ENCODE measurements at regions not wholly inside any gene's neighbourhood (a gene's known extent, or its start where the extent isn't known, plus 50 kb on each side); places are given as distances from the start of the nearest gene placed in this dataset.

GRCh38 chr11:11170352-11171084 lies 182.5 kb downstream of the CSNK2A3 start:
- no TSS peak for BruUV-seq (replicated peaks)
- intact Hi-C loops (cut with micrococcal nuclease; ENCODE audit: unreplicated experiment): no loop called here
- no peak for DNase-seq (ENCODE audit: low spot score)
- ChIA-PET POLR2A (ENCODE audit: low non-redundant PET) (no interaction called here), CTCF (no interaction called here)
- Histone ChIP-seq H3K27me3 (replicated peaks; ENCODE audit: insufficient read depth, low read depth, low read length, poor library complexity) (peaks cover 4% of the 10 kb centered on the region), H3K4me1 (ENCODE audit: insufficient read depth, low read length, poor library complexity, severe bottlenecking) (no peaks in the 10 kb centered on the region), H3K27ac (ENCODE audit: low read depth, low read length, poor library complexity, severe bottlenecking) (no peak overlapping the region), H3K9me3 (ENCODE audit: low read depth, low read length, poor library complexity, severe bottlenecking) (no peaks in the 10 kb centered on the region), H3K36me3 (ENCODE audit: insufficient read depth, low read length, poor library complexity, severe bottlenecking) (no peaks in the 10 kb centered on the region), H3K4me3 (ENCODE audit: low read depth, low read length, poor library complexity, severe bottlenecking) (no peak overlapping the region)
- TF ChIP-seq EZH2 (IDR thresholded peaks at IDR 0.05; ENCODE audit: borderline replicate concordance, low read depth, low read length, poor library complexity, severe bottlenecking) (no peak), CTCF (conservative IDR thresholded peaks at IDR 0.05; ENCODE audit: low read depth, low read length) (no peak)

- ChIA-PET POLR2A (ENCODE audit: low non-redundant PET) (no interaction called here), CTCF (no interaction called here)
- DNase-seq (ENCODE audit: low spot score): no peak
- no TSS peak for BruUV-seq (replicated peaks)
- no peak overlapping the region for H3K4me3 ChIP-seq (ENCODE audit: low read depth, low read length, poor library complexity, severe bottlenecking)
- H3K4me1 ChIP-seq (ENCODE audit: insufficient read depth, low read length, poor library complexity, severe bottlenecking): no peaks in the 10 kb centered on the region
- no peaks in the 10 kb centered on the region for H3K9me3 ChIP-seq (ENCODE audit: low read depth, low read length, poor library complexity, severe bottlenecking)
- peaks cover 4% of the 10 kb centered on the region for H3K27me3 ChIP-seq (replicated peaks; ENCODE audit: insufficient read depth, low read depth, low read length, poor library complexity)
- no peak for TF ChIP-seq EZH2 (IDR thresholded peaks at IDR 0.05; ENCODE audit: borderline replicate concordance, low read depth, low read length, poor library complexity, severe bottlenecking)
- H3K27ac ChIP-seq (ENCODE audit: low read depth, low read length, poor library complexity, severe bottlenecking): no peak overlapping the region
- intact Hi-C loops (cut with micrococcal nuclease; ENCODE audit: unreplicated experiment): no loop called here
- H3K36me3 ChIP-seq (ENCODE audit: insufficient read depth, low read length, poor library complexity, severe bottlenecking): no peaks in the 10 kb centered on the region
Measured at GRCh38 chr11:11169715-11170351, 183.2 kb downstream of the CSNK2A3 start.

GRCh38 chr11:11167806-11168205 lies 185.2 kb downstream of the CSNK2A3 start:
- ChIA-PET CTCF (no interaction called here), POLR2A (ENCODE audit: low non-redundant PET) (no interaction called here)
- H3K9me3 ChIP-seq (ENCODE audit: low read depth, low read length, poor library complexity, severe bottlenecking): no peaks in the 10 kb centered on the region
- H3K4me1 ChIP-seq (ENCODE audit: insufficient read depth, low read length, poor library complexity, severe bottlenecking): no peaks in the 10 kb centered on the region
- no peak for DNase-seq (ENCODE audit: low spot score)
- peaks cover 16% of the 10 kb centered on the region for H3K27me3 ChIP-seq (replicated peaks; ENCODE audit: insufficient read depth, low read depth, low read length, poor library complexity)
- TF ChIP-seq EZH2 (IDR thresholded peaks at IDR 0.05; ENCODE audit: borderline replicate concordance, low read depth, low read length, poor library complexity, severe bottlenecking): no peak
- TF ChIP-seq CTCF (conservative IDR thresholded peaks at IDR 0.05; ENCODE audit: low read depth, low read length): no peak
- no TSS peak for BruUV-seq (replicated peaks)
- no peaks in the 10 kb centered on the region for H3K36me3 ChIP-seq (ENCODE audit: insufficient read depth, low read length, poor library complexity, severe bottlenecking)
- H3K4me3 ChIP-seq (ENCODE audit: low read depth, low read length, poor library complexity, severe bottlenecking): no peak overlapping the region
- intact Hi-C loops (cut with micrococcal nuclease; ENCODE audit: unreplicated experiment): no loop called here
- no peak overlapping the region for H3K27ac ChIP-seq (ENCODE audit: low read depth, low read length, poor library complexity, severe bottlenecking)

- no TSS peak for BruUV-seq (replicated peaks)
- Histone ChIP-seq H3K27me3 (replicated peaks; ENCODE audit: insufficient read depth, low read depth, low read length, poor library complexity) (peaks cover 16% of the 10 kb centered on the region), H3K36me3 (ENCODE audit: insufficient read depth, low read length, poor library complexity, severe bottlenecking) (no peaks in the 10 kb centered on the region), H3K9me3 (ENCODE audit: low read depth, low read length, poor library complexity, severe bottlenecking) (no peaks in the 10 kb centered on the region), H3K27ac (ENCODE audit: low read depth, low read length, poor library complexity, severe bottlenecking) (no peak overlapping the region), H3K4me3 (ENCODE audit: low read depth, low read length, poor library complexity, severe bottlenecking) (no peak overlapping the region), H3K4me1 (ENCODE audit: insufficient read depth, low read length, poor library complexity, severe bottlenecking) (no peaks in the 10 kb centered on the region)
- ChIA-PET CTCF (no interaction called here), POLR2A (ENCODE audit: low non-redundant PET) (no interaction called here)
- no peak for DNase-seq (ENCODE audit: low spot score)
- TF ChIP-seq CTCF (conservative IDR thresholded peaks at IDR 0.05; ENCODE audit: low read depth, low read length) (no peak), EZH2 (IDR thresholded peaks at IDR 0.05; ENCODE audit: borderline replicate concordance, low read depth, low read length, poor library complexity, severe bottlenecking) (no peak)
- intact Hi-C loops (cut with micrococcal nuclease; ENCODE audit: unreplicated experiment): no loop called here
Measured at GRCh38 chr11:11164334-11164690, 188.7 kb downstream of the CSNK2A3 start.

Measured in A673 (cell line).